ENCODE measurements at regions not wholly inside any gene's neighbourhood (a gene's known extent, or its start where the extent isn't known, plus 50 kb on each side); places are given as distances from the start of the nearest gene placed in this dataset.

GRCh38 chr5:57937501-57938173 is 455.0 kb upstream of the ACTBL2 start:
- TF ChIP-seq, protein P1, sequence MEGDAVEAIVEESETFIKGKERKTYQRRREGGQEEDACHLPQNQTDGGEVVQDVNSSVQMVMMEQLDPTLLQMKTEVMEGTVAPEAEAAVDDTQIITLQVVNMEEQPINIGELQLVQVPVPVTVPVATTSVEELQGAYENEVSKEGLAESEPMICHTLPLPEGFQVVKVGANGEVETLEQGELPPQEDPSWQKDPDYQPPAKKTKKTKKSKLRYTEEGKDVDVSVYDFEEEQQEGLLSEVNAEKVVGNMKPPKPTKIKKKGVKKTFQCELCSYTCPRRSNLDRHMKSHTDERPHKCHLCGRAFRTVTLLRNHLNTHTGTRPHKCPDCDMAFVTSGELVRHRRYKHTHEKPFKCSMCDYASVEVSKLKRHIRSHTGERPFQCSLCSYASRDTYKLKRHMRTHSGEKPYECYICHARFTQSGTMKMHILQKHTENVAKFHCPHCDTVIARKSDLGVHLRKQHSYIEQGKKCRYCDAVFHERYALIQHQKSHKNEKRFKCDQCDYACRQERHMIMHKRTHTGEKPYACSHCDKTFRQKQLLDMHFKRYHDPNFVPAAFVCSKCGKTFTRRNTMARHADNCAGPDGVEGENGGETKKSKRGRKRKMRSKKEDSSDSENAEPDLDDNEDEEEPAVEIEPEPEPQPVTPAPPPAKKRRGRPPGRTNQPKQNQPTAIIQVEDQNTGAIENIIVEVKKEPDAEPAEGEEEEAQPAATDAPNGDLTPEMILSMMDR (IDR thresholded peaks at IDR 0.05; ENCODE audit: low read depth, low read length), result no peak
- TF ChIP-seq MYC (IDR thresholded peaks at IDR 0.05; ENCODE audit: low read depth, low read length), result no peak
- no peak for TF ChIP-seq MAX (IDR thresholded peaks at IDR 0.05; ENCODE audit: low read depth, low read length)
